ENCODE measurements at regions not wholly inside any gene's neighbourhood (a gene's known extent, or its start where the extent isn't known, plus 50 kb on each side); places are given as distances from the start of the nearest gene placed in this dataset.

- DNase-seq (ENCODE audit: low read depth): no peak
- no peak overlapping the region for H3K4me3 ChIP-seq (ENCODE audit: low read depth, low read length)
- TF ChIP-seq POLR2A (IDR thresholded peaks at IDR 0.05; ENCODE audit: extremely low read depth, insufficient read length) (no peak), MAX (IDR thresholded peaks at IDR 0.05; ENCODE audit: low read depth, low read length) (no peak), MYC (IDR thresholded peaks at IDR 0.05; ENCODE audit: low read depth, low read length) (no peak), CTCF (IDR thresholded peaks at IDR 0.05; ENCODE audit: low read depth, low read length) (no peak)
These were observed 872.0 kb upstream of the CNTNAP5 start for GRCh38 chr2:123153041-123153440.

- DNase-seq (ENCODE audit: low read depth): no peak
- TF ChIP-seq MAX (IDR thresholded peaks at IDR 0.05; ENCODE audit: low read depth, low read length) (no peak), CTCF (IDR thresholded peaks at IDR 0.05; ENCODE audit: low read depth, low read length) (no peak), MYC (IDR thresholded peaks at IDR 0.05; ENCODE audit: low read depth, low read length) (no peak), POLR2A (IDR thresholded peaks at IDR 0.05; ENCODE audit: extremely low read depth, insufficient read length) (no peak)
- H3K4me3 ChIP-seq (ENCODE audit: low read depth, low read length): no peak overlapping the region
These were observed 870.9 kb upstream of the CNTNAP5 start for GRCh38 chr2:123154195-123154594.

GRCh38 chr2:123157016-123157415 is 868.1 kb upstream of the CNTNAP5 start:
- H3K4me3 ChIP-seq (ENCODE audit: low read depth, low read length): no peak overlapping the region
- DNase-seq (ENCODE audit: low read depth): no peak
- TF ChIP-seq CTCF (IDR thresholded peaks at IDR 0.05; ENCODE audit: low read depth, low read length): no peak
- no peak for TF ChIP-seq MYC (IDR thresholded peaks at IDR 0.05; ENCODE audit: low read depth, low read length)
- TF ChIP-seq MAX (IDR thresholded peaks at IDR 0.05; ENCODE audit: low read depth, low read length): no peak
- TF ChIP-seq POLR2A (IDR thresholded peaks at IDR 0.05; ENCODE audit: extremely low read depth, insufficient read length): no peak

GRCh38 chr2:123162400-123163016 is 862.6 kb upstream of the CNTNAP5 start:
- TF ChIP-seq MAX (IDR thresholded peaks at IDR 0.05; ENCODE audit: low read depth, low read length): no peak
- no peak for TF ChIP-seq POLR2A (IDR thresholded peaks at IDR 0.05; ENCODE audit: extremely low read depth, insufficient read length)
- TF ChIP-seq CTCF (IDR thresholded peaks at IDR 0.05; ENCODE audit: low read depth, low read length): no peak
- TF ChIP-seq MYC (IDR thresholded peaks at IDR 0.05; ENCODE audit: low read depth, low read length): no peak

GRCh38 chr2:123163398-123163797 is 861.7 kb upstream of the CNTNAP5 start:
- H3K4me3 ChIP-seq (ENCODE audit: low read depth, low read length): no peak overlapping the region
- no peak for DNase-seq (ENCODE audit: low read depth)
- TF ChIP-seq MAX (IDR thresholded peaks at IDR 0.05; ENCODE audit: low read depth, low read length): no peak
- no peak for TF ChIP-seq CTCF (IDR thresholded peaks at IDR 0.05; ENCODE audit: low read depth, low read length)
- no peak for TF ChIP-seq POLR2A (IDR thresholded peaks at IDR 0.05; ENCODE audit: extremely low read depth, insufficient read length)
- TF ChIP-seq MYC (IDR thresholded peaks at IDR 0.05; ENCODE audit: low read depth, low read length): no peak

More at GRCh38 chr2:123162400-123163016, 862.6 kb upstream of the CNTNAP5 start:
- no peak for DNase-seq (ENCODE audit: low read depth)
- no peak overlapping the region for H3K4me3 ChIP-seq (ENCODE audit: low read depth, low read length)
